ENCODE measurements at regions not wholly inside any gene's neighbourhood (a gene's known extent, or its start where the extent isn't known, plus 50 kb on each side); places are given as distances from the start of the nearest gene placed in this dataset.

DNA sequence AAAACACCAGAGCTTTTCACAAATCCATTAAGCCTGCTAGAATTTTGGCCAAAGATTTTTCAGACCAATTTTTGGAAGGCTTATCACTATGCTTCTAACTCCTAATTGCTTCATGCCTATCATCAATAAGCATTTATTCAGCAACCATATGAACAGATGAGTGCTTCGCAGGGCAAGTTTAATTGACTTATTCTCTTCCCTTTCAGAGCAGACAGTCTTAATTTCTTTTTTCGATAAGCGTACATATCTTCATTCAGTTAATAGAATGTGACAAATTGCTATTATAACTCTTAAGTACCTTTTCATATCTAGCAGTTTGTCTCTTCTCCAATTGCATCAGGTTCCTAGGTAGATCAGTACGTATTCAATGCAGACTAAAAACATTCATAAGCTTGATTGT, 298.4 kb upstream of the ANO5 start:
- Histone ChIP-seq H4K20me1 (ENCODE audit: insufficient read depth, low read length) (no peaks in the 10 kb centered on the region), H3K27ac (ENCODE audit: low read depth, low read length, poor library complexity, severe bottlenecking) (no peak overlapping the region), H3K4me2 (ENCODE audit: low read length) (no peak overlapping the region), H3K4me3 (ENCODE audit: low read depth, low read length, poor library complexity, severe bottlenecking) (no peak overlapping the region), H2AFZ (ENCODE audit: low read length) (no peak overlapping the region), H3K9me2 (ENCODE audit: insufficient read depth, low read length) (no peaks in the 10 kb centered on the region), H3K79me2 (ENCODE audit: insufficient read depth, low read depth, low read length) (no peaks in the 10 kb centered on the region), H3K36me3 (ENCODE audit: insufficient read depth, low read length) (no peaks in the 10 kb centered on the region), H3K9me3 (ENCODE audit: low read length) (no peaks in the 10 kb centered on the region), H3K4me1 (ENCODE audit: insufficient read depth, low read length, poor library complexity, severe bottlenecking) (no peaks in the 10 kb centered on the region)
- intact Hi-C loops (cut with micrococcal nuclease; ENCODE audit: unreplicated experiment), result no loop called here
- ChIA-PET POLR2A (interaction anchor here (2.0 kb wide), 1 partner anchor 33 kb away, joined by 5 read pairs; no protein-coding TSS in a partner anchor), CTCF (ENCODE audit: unreplicated experiment) (no interaction called here)
- no peak for TF ChIP-seq EZH2phosphoT487 (IDR thresholded peaks at IDR 0.05; ENCODE audit: borderline replicate concordance, low read depth, low read length)
- TF ChIP-seq, protein P1, sequence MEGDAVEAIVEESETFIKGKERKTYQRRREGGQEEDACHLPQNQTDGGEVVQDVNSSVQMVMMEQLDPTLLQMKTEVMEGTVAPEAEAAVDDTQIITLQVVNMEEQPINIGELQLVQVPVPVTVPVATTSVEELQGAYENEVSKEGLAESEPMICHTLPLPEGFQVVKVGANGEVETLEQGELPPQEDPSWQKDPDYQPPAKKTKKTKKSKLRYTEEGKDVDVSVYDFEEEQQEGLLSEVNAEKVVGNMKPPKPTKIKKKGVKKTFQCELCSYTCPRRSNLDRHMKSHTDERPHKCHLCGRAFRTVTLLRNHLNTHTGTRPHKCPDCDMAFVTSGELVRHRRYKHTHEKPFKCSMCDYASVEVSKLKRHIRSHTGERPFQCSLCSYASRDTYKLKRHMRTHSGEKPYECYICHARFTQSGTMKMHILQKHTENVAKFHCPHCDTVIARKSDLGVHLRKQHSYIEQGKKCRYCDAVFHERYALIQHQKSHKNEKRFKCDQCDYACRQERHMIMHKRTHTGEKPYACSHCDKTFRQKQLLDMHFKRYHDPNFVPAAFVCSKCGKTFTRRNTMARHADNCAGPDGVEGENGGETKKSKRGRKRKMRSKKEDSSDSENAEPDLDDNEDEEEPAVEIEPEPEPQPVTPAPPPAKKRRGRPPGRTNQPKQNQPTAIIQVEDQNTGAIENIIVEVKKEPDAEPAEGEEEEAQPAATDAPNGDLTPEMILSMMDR (conservative IDR thresholded peaks at IDR 0.05; ENCODE audit: low read length), result no peak
- no TSS peak for BruUV-seq (replicated peaks)
- no peak for DNase-seq (ENCODE audit: low spot score)

DNA sequence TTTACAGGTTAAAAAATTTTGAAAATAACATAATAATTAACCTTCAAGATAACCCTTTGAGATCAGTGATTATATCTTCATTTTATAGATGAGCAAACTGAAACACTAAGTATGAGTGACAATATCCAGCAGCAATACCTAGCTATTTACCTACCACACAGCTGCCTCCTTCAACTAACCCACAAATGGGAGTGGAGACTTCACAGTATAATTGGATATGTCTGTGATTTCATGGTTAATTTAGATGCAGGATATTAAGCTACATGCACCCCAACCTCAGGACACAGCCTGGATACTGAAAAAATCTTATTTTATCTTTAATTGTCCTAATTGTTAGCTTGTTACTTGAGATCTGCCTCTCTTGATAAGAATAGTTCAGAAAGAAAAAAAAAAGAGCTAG, 297.2 kb upstream of the ANO5 start:
- Histone ChIP-seq H3K36me3 (ENCODE audit: insufficient read depth, low read length) (no peaks in the 10 kb centered on the region), H3K4me1 (ENCODE audit: insufficient read depth, low read length, poor library complexity, severe bottlenecking) (no peaks in the 10 kb centered on the region), H3K4me3 (ENCODE audit: low read depth, low read length, poor library complexity, severe bottlenecking) (no peak overlapping the region), H3K27ac (ENCODE audit: low read depth, low read length, poor library complexity, severe bottlenecking) (no peak overlapping the region), H3K79me2 (ENCODE audit: insufficient read depth, low read depth, low read length) (no peaks in the 10 kb centered on the region), H4K20me1 (ENCODE audit: insufficient read depth, low read length) (no peaks in the 10 kb centered on the region), H3K4me2 (ENCODE audit: low read length) (no peak overlapping the region), H3K9me3 (ENCODE audit: low read length) (no peaks in the 10 kb centered on the region), H3K9me2 (ENCODE audit: insufficient read depth, low read length) (no peaks in the 10 kb centered on the region), H2AFZ (ENCODE audit: low read length) (no peak overlapping the region)
- TF ChIP-seq, protein P1 (conservative IDR thresholded peaks at IDR 0.05; ENCODE audit: low read length), result no peak
- no peak for DNase-seq (ENCODE audit: low spot score)
- CTCF ChIA-PET (ENCODE audit: unreplicated experiment), result no interaction called here
- no TSS peak for BruUV-seq (replicated peaks)
- POLR2A ChIA-PET, result interaction anchor here (0.7 to 2.0 kb wide), 3 partner anchors 9 to 32 kb away, joined by 3 to 5 read pairs (median 3); no protein-coding TSS in a partner anchor
- intact Hi-C loops (cut with micrococcal nuclease; ENCODE audit: unreplicated experiment), result no loop called here

DNA sequence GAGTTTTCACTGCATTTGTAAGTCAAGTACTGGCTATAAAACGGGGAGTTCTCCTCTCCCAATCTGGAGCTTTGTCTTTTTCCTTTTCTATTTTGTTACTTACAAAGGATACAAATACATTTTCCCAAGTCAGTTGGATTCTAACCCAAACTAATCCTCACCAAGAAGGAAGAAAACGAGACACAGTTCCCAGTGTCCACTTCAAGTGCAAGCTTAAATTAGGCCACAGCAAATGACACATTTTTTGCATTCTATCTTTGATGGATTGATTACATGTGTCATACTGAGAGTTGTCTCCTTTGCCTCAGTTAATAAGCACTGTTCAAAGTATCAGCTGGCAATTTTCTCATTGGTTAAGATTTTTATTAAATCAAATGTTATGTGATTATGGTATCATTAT, 296.7 kb upstream of the ANO5 start:
- Histone ChIP-seq H3K4me3 (ENCODE audit: low read depth, low read length, poor library complexity, severe bottlenecking) (no peak overlapping the region), H3K9me2 (ENCODE audit: insufficient read depth, low read length) (no peaks in the 10 kb centered on the region), H3K9me3 (ENCODE audit: low read length) (no peaks in the 10 kb centered on the region), H2AFZ (ENCODE audit: low read length) (no peak overlapping the region), H4K20me1 (ENCODE audit: insufficient read depth, low read length) (no peaks in the 10 kb centered on the region), H3K27ac (ENCODE audit: low read depth, low read length, poor library complexity, severe bottlenecking) (no peak overlapping the region), H3K79me2 (ENCODE audit: insufficient read depth, low read depth, low read length) (no peaks in the 10 kb centered on the region), H3K36me3 (ENCODE audit: insufficient read depth, low read length) (no peaks in the 10 kb centered on the region), H3K4me2 (ENCODE audit: low read length) (no peak overlapping the region), H3K4me1 (ENCODE audit: insufficient read depth, low read length, poor library complexity, severe bottlenecking) (no peaks in the 10 kb centered on the region)
- DNase-seq (ENCODE audit: low spot score), result no peak
- CTCF ChIA-PET (ENCODE audit: unreplicated experiment), result no interaction called here
- intact Hi-C loops (cut with micrococcal nuclease; ENCODE audit: unreplicated experiment), result no loop called here
- POLR2A ChIA-PET, result interaction anchor here (0.7 to 2.0 kb wide), 4 partner anchors 9 to 31 kb away, joined by 3 to 5 read pairs (median 3); no protein-coding TSS in a partner anchor
- TF ChIP-seq EZH2phosphoT487 (IDR thresholded peaks at IDR 0.05; ENCODE audit: borderline replicate concordance, low read depth, low read length), result no peak
- TF ChIP-seq, protein P1 (conservative IDR thresholded peaks at IDR 0.05; ENCODE audit: low read length), result no peak
- BruUV-seq (replicated peaks), result no TSS peak
